Prostate gland (tissue), 2 donors: ENCODE measurements at regions not wholly inside any gene's neighbourhood (a gene's known extent, or its start where the extent isn't known, plus 50 kb on each side); places are given as distances from the start of the nearest gene placed in this dataset.

Experiments used
- CTCF ChIP-seq, 4 experiments: fragments of 200-600 bp in 2 of 4; fragments of 450-650 bp in 2 of 4; sonication (generic) in 2 of 4; IDR thresholded peaks; 1 replicate in 3 of 4; 2 replicates in 1 of 4; pipeline ENCODE4 v1.5.1; 2016 to 2019; ENCODE audit warnings: antibody characterized with exemption in 4 of 4, mild to moderate bottlenecking in 2 of 4, moderate library complexity in 2 of 4
- POLR2A ChIP-seq: fragments of 450-650 bp; IDR thresholded peaks from one replicate; pipeline ENCODE4 v1.6.1; 2016; ENCODE audit warnings: antibody characterized with exemption, mild to moderate bottlenecking
- POLR2AphosphoS5 ChIP-seq: sonication (generic); formaldehyde crosslinking; IDR thresholded peaks from one replicate; pipeline ENCODE4 v1.6.1; 2017; ENCODE audit warnings: antibody characterized with exemption

- no peak for TF ChIP-seq CTCF (IDR thresholded peaks at IDR 0.05)
- no peak for TF ChIP-seq POLR2A
- no peak for TF ChIP-seq POLR2AphosphoS5
These were observed 76.4 kb upstream of the NRP1 start for GRCh38 chr10:33410860-33411234.
